HG02763 (cell line): ENCODE measurements at regions not wholly inside any gene's neighbourhood (a gene's known extent, or its start where the extent isn't known, plus 50 kb on each side); places are given as distances from the start of the nearest gene placed in this dataset.

Source experiments
- ATAC-seq: cut with Tn5 transposase; IDR thresholded peaks from one replicate; pipeline ENCODE4 v1.9.1; 2021; ENCODE audit warnings: mild to moderate bottlenecking, moderate library complexity; ENCODE audit not compliant: unreplicated experiment

DNA sequence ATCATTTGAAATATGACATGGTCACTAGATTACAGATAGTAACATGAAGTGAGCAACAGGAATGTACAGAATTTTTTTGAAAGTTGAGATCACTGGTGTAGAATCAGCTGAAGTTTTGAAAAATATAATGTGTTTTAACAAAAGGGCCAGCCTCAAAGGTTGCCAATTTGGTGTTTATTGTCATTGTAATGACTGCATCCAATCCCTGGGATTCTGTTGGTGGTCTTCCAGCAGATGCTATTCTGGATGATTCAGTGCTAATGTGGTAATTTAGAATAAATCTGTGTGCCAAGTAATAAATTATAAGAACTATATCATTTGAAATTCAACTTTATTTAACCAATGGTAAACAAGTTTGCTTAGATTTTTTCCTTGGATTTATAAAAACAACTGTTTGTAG is 436.4 kb upstream of the PKN2 start:
- ATAC-seq: no peak

GRCh38 chr1:88250915-88251314 is 433.2 kb upstream of the PKN2 start:
- ATAC-seq: no peak

DNA sequence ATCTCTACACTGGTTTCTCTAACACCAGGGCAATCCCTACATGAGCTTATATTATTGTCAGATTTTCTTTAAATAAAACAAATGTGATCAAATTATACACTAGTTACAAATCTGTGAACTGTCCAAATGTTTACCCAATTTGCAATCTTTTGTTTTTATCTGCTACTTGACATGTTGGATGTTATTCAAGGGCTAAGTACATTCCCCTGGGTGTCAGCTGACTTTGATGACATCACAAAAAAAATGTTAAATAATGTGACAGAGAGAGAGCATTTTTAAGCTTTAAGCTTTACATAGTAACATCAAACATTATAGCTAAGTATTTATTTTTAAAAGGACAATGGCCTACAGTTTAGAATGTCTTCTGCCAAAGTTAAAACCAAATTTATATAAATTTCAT is 431.3 kb upstream of the PKN2 start:
- ATAC-seq: no peak

DNA sequence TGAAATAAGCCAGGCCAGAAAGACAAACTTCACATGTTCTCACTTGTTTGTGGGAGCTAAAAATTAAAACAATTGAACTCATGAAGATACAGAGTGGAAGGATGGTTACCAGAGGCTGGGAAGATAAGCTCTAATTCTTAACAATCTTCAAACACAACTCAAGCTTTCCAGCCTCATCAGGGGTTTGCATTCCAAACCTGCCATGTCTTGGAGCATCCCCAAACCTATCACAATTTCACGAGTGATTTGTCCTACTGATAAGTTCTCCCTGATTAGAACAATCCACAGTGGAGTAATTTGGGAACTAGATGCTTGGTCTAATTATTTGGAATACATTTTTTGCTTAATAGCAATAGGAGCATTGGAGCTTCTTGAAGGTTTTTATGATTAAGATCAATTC is 418.5 kb upstream of the PKN2 start:
- ATAC-seq: no peak

GRCh38 chr1:88266051-88266450 is 418.0 kb upstream of the PKN2 start:
- no peak for ATAC-seq

GRCh38 chr1:88272216-88272615 is 411.9 kb upstream of the PKN2 start:
- no peak for ATAC-seq

DNA sequence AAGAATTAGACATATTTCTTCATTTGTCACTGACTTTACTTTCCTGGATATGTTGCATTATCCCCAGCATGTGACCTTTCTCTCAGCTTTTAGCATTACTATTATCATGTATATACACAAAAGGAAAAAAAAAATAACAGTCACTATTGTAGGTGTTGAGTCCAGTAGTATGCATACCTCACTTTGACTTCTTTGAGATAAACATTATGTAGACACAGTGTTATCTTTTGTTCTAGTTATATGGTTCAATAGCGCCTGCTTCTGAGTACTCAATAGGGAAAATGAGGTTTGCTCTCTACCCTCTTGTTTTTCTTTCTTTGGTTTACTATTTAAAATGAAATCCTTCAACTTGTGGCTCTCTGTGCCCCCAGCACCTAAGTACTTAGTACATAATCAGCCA is 409.6 kb upstream of the PKN2 start:
- ATAC-seq: no peak

DNA sequence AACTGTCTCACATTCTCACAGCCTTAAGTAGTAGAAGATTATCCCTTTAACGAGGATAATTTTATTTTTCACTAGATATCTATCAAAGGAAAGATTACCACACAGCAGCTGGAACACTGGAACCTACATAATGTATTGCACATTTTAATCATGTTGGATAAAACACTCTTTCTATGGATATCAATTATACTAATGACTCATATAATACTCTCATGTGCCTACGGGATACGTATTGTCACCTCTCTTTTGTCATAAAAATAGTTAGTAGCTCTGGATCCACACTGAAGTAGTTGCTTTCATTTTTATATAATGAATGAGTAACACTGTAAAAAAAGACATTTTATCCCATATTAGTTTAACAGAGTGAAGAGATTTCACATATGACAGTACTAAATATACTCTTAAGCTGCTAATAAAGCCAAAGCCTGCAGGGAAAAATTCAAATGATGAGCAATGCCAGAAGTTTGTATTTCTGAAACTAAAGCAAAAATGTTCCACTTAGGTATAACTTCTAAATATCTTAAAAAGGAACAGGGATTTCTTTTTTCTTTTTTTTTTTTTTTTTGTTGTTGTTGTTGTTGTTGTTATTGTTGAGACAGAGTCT is 408.7 kb upstream of the PKN2 start:
- ATAC-seq: no peak

- no peak for ATAC-seq
These were observed 407.9 kb upstream of the PKN2 start for GRCh38 chr1:88276163-88276562.

DNA sequence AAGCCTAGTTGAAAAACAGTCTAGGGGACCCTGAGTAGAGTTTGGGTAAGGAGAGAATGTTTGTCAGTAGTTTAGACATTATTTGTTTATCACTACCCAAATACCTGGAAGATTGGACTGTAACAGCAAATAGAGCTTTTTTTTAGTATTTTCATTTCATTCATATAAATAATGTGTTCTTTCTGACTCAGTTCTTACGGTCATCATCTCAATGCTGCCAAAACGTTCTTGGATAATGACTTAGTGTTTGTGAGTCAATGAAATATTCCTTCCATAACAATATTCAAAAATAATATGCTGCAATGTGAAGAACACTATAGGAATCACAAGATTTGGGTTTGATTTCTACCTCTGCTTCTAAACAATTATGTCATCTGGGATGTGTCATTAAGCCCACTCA is 400.0 kb upstream of the PKN2 start:
- no peak for ATAC-seq

DNA sequence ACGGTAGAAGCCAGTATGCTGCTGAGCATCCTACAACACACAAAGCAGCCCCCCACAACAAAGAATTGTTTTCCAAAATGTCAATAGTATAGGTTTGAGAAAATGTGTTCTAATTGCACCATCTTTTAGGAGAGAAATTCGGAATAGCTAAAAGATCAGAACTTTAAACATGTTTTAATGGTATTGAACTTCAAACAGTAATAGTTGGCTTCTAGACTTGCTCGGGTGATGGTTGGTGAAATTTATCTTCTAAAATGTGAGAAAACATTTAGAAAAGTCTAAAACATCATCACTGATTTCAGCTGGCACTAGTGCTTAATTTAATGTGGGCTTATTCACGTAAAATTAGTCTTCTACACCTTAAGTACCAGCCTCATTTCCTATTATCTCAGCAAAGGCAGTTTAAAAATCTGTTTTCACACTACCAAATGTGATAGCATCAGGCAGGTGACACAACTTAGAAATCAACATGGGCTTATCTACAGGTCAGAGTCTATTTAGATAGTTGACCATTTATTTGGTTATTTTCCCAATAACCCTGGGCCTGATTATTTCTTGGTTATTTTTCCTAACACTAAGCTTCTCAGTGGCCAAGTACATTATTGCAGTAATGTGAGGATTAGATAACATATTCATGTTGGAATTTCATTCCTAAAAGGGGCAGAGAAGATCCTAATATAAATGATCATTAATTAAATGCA is 399.3 kb upstream of the PKN2 start:
- no peak for ATAC-seq

GRCh38 chr1:88286716-88287115 is 397.4 kb upstream of the PKN2 start:
- ATAC-seq: no peak

- no peak for ATAC-seq
These were observed 395.5 kb upstream of the PKN2 start for GRCh38 chr1:88288571-88288970.

- no peak for ATAC-seq
These were observed 394.5 kb upstream of the PKN2 start for GRCh38 chr1:88289401-88290102.

GRCh38 chr1:88291611-88292354 is 392.3 kb upstream of the PKN2 start:
- no peak for ATAC-seq

- no peak for ATAC-seq
These were observed 390.3 kb upstream of the PKN2 start for GRCh38 chr1:88293691-88294190.

- ATAC-seq: no peak
These were observed 387.8 kb upstream of the PKN2 start for GRCh38 chr1:88296227-88296626.

DNA sequence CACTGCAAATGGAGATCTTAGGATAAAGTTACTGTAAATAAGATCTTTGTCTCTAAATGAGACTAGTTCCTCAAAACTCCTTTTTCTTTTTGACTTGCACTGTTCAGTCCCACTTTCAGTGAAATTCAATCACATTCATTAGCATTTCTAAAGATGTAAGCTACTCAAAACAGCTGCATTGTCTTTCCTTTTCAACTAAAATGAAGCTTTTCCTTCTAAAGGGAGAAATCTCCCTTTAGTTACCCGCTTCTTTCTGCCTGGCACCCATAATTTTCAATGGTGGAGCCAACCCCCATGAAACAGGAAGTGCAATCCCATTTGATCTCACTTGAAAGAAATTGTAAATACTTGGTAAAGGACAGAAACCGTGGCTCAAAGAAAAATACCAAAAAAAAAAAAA is 387.4 kb upstream of the PKN2 start:
- ATAC-seq: no peak

DNA sequence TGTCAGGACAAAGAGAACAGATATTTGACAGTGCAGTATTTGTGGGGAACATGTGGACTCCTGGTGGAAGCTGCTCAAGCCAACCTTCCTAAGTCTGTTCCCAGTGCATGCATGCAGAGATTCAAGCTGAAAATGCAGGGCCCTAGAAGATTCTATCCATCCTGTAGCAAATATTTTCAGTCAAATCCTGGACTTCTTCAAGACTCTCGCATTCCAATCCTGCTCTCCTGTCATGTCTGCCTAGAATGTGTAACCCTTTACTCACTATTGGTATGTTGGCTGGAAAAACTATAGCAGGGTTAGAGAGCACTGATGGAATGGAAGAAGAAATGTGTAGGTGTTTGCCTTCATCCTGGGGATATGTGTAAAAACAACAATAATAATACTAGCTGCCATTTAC is 385.6 kb upstream of the PKN2 start:
- no peak for ATAC-seq

DNA sequence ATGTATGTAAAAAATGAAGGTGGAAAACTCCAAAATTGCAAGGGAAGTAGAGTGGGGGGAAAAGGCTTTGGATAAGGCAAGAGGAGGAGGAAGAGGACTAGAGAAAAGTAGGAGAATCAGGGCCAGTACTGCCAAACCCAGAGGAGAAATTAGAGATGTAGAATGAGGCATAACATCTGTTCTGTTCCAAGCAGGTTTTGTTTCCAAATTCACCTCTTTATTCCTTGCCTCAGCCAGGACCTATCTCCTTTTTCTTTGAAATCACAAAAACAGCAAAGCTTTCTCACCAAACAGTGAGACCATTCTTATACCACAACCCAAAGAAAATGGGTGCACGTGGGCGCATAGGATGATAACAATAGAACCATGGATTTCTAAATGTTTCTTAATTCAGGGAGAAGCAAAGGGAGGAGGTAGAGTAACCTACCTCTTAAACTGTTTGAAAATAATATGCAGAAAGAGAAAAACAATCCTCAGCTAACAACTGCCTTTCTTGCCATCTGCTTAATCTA is 383.3 kb upstream of the PKN2 start:
- ATAC-seq: no peak

DNA sequence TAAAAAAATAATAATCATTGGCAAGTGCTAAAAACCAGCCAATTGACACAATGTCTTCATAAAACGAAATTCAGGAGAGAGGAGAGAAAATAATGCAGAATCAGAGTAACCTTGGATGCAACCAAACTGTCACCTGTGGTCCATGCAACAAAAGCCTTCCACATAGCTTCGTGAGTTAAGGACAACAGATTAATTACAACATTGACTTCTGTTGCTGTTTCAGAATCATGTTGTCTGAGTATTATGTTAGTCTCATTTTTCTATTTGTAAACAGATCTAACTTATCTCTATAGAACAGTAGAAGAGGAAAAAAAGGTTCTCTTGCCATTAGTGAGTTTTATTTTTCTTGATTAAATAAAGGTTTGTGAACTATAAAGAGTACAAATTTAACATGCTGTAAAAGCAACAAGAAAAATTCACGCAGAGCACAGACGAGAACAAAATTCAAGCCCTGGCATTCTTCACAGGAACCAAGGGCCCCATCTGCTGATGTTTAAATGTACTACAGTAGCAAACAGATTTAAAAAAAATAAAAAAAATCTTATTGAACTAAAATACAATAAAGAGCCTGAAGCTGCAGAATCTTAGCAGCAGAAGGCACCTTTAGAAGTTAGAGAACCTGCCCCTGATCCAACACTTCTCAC is 381.1 kb upstream of the PKN2 start:
- no peak for ATAC-seq
